ENCODE measurements at regions not wholly inside any gene's neighbourhood (a gene's known extent, or its start where the extent isn't known, plus 50 kb on each side); places are given as distances from the start of the nearest gene placed in this dataset.
"Not testable (repeated sequence)": the region's sequence is repeated elsewhere in the genome, so short reads cannot be mapped to it uniquely, and the experiment has no call there.

DNA sequence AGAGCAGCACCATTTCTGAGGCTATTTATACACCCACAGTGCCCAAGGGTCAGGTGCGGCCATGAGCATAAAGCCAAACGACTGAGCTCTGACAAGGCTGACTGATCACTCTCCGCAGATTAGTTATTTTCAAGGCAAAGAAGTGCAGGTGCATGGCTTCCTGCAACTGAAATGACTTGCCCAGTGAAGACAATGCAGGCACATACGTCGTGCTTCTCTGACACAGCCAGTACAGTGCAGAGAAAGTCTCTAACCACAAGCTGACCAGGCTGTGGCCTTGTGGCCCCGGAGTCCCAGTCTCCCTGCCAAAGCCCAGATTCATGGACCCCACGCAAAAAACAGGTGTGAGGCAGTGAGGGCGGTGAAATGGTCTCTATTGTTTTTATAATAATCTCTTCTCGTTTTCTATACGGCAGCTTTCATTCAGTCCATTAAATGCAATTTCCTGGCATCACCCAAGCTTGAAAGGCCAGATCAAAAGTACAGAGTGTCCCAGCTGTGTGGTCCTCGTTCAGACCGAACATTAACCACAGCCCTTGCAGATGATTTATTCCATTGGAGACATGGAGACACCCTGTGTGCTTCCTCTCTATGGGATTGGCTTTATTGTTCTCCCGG is 447.0 kb upstream of the ID2 start:
- DNase-seq (ENCODE audit: low spot score), result no peak

DNA sequence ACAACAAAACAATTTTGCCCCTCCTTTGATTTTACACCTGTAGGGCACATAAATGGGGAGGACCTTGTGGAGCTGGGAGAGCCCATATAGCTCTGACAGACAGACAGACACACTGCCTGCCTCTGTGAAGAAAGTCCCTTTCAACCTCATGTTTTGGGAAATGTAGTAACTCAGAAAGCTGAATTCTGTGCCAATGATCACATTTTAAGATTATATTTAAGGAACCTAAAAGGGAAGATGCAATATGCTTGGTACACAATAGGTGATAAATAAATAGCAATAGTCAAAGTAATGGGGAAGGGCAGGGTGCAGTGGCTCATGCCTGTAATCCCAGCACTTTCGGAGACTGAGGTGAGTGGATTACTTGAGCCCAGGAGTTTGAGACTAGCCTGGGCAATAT is 446.4 kb upstream of the ID2 start:
- no peak for DNase-seq (ENCODE audit: low spot score)

DNA sequence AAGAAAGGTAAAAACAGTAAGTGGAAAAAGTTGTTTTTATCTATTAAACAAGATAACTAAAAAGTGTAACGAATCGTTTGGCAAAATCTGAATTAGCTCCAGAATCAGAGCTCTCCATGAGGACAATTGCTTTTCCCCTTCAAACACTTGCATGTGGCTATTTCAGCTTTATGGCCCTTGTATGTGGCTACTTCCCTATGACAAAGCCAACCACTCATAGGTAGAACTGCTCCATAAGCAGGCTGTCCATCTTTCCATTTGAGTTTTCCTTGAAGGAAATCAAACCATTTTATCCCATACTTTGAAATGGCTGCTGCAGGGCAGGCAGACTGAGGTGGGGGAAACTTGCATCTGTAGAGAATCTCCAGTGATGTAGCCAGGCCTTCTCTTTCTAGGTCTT is 445.5 kb upstream of the ID2 start:
- no peak for DNase-seq (ENCODE audit: low spot score)

DNA sequence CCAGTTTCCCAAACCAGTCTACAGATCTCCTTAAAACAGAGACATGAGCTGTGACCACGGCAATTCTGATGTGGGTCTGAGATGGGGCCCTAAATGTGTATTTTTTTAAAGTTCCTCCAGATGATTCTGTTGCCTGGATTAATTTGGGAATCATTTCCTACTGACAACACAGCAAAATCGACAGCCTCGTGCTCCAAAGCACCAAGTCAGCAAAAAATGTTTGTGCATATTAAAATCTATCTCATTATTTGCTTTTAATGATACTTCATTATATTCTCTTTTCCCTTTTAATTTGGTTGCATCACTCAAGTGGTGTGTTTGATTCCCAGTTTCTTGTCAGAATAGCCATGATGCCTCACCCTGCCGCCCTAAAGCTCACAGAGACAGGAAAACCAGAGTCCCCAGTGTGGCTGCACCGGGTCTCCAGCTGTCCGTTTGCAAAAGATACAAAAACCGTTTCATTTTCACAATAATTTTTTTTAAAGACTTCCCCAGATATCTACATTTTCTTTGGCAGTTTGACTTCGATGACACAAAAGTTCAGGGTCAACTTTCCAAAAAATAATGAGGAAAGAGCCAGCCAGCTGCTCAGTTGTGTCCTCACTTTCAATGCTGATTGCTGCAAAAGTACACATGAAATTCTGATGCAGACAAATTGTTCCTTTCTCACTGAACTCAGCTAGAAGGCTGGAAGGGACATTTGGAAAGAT is 443.2 kb upstream of the ID2 start:
- no peak for DNase-seq (ENCODE audit: low spot score)

DNA sequence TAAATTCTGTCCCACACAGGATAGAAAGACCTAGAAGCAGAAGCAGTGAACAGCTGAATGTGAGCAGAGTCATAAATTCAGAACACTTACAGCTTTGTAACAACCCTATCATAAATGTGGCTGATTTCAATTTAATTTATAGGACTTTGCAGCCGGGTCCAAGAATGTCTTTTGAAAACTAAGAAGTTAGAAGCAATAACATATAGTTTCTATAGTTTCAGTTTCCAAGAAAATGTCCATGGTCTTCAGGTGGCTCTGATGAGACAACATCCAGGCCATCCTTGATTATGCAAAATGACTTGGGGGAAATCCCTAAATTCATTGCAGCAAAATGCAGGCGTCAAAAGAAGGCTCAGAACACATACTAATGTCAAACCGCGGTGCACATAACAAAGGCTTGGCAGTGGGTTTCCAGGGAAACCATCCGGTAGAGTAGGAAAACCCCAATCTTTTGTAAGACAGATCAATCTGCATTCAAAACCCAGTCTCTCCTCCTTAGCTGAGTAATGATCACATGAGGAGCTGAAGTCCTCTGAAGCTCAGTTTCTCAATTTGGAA is 442.2 kb upstream of the ID2 start:
- DNase-seq (ENCODE audit: low spot score), result no peak

DNA sequence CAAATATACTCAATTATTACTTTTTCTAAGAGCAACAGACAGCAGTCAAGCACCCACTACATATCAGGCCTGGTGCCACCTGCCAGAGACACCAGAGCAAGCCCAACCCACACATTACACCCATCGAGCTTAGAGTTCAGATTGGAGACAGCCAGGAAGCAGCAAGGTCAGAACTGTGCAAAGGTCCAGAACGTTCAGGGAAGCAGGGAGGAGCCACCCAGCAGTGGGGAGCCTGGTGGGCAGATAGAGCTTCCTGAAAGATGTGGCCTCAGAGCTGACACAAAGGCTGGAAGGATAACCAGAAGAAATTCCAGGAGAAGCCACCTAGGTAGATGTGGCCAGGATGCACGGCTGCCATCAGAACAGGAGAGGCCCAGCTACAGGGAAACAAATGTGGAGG is 440.5 kb upstream of the ID2 start:
- no peak for DNase-seq (ENCODE audit: low spot score)

DNA sequence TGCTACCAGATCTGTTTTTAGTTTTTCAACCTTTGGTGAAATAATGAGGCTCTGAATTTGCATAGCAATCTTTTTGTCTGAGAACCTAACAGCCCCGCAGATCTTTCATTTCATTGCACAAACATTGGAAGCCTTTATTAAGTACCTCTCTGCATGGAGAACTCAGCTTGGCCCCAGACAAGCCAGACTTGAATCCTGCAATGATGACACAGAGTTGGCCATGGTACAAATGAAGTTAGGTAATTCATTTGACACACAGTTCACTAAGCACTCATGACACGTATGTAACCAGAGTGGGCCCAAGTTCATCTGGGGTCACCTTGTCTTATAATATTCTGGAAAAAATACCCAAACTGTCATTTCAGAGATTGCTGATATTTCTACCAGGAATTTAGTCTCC is 439.1 kb upstream of the ID2 start:
- DNase-seq (ENCODE audit: low spot score), result no peak

DNA sequence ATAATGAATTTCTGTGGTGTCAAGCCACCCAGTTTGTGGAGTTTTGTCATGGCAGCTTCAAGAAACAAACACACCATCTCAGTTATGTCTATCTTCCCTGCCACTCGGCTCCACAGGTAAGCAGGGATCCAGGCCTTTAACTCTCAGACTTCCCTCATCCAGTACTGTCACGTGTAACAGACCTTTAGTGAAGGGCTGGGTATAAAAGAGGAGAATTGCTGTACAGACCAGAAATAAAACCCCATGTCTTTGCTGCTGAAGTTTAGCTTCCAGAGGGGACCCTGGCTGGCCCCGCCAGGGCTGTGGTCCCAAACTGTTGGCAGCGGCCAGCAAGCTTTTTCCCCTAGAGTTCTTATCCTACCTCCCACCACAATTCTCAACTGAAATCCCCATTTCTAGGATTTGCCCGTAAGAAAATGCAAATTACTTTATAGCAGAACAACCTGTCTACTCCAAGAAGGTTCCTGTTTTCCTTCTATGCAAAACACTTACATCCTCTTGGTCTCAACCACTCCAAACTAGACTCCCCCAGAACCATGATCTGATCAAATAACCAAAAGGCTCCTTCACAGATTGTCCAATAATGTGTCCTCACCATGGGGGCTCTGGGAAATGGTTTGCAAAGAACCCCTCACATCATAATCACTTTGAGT is 438.0 kb upstream of the ID2 start:
- DNase-seq (ENCODE audit: low spot score), result no peak

DNA sequence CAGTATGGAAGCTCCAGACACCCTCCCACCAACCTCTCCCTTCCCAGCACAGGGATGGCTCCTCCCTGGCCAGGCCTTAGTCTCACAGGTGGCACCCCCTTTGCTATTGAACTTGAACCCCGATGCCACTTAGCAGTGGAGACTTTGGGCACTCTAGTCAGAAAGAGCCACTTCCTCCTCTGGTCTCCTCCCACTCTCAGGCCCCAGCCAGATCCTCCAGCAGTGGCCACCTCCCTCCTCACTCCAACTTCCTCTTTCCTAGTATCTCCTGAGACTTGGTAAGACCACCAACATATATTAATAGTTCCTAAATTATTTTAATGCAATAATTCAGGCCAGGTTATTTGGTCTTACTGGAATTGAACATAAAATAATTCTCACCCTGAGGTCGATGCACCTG is 437.2 kb upstream of the ID2 start:
- no peak for DNase-seq (ENCODE audit: low spot score)

DNA sequence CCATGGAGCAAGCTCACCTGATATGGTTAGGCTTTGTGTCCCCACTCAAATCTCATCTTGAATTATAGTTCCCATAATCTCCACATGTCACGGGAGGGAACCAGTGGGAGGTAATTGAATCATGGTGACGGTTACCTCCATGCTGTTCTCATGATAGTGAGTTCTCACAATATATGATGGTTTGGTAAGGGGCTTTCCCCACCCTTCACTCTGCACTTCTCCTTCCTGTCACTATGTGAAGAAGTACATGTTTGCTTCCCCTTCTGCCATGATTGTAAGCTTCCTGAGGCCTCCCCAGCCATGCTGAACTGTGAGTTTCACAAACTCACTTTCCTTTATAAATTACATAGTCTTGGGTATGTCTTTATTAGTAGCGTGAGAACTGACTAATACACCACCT is 435.7 kb upstream of the ID2 start:
- DNase-seq (ENCODE audit: low spot score), result no peak

DNA sequence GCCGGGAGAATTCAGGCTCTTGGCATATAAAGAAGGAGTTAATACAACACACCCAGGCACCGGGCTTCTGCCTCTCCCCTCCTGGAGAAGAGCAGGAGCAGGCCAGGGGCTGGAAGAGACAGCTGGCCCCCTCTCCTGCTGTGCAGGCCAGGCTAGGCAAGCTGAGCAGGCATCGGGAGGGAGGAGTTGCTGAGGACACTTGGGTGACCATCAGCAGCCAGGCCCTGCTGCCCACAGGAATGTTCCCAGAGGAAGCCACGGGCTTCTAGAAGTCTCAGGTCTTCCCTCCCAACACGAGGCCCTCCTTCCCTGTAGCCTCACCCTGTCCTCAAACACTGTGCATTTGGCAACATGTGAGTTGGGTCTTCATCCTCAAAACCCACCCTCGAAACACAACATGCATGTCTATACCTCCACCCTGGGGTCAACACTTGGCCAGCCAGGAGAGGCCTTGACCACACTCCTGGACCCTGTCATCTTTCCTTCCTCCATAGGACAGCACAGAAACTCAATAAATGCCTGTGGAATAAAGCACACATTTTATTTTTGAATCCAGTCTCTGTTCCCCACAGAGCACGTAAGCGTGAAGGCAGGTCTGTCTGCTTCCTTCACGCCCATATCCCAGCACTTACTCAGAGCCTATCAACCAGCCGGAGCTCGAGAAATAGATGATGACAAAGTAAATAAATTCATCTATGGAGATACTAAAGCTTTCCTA is 433.8 kb upstream of the ID2 start:
- no peak for DNase-seq (ENCODE audit: low spot score)

DNA sequence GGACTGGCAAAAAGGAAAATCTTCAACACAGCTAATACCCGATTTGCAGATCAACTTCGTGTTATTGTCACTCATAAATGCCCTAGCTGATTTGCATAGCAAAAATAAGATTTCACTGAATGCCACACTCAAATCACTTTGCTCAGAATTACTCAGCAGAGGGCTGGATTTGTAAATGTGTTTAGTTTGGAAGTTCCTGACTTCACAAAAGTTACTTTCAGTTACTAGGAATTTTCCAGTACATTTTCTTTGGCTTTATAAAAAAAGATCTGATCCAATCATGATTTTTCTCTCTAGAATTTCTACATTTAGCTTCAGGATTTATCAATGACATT is 433.3 kb upstream of the ID2 start:
- DNase-seq (ENCODE audit: low spot score), result no peak

DNA sequence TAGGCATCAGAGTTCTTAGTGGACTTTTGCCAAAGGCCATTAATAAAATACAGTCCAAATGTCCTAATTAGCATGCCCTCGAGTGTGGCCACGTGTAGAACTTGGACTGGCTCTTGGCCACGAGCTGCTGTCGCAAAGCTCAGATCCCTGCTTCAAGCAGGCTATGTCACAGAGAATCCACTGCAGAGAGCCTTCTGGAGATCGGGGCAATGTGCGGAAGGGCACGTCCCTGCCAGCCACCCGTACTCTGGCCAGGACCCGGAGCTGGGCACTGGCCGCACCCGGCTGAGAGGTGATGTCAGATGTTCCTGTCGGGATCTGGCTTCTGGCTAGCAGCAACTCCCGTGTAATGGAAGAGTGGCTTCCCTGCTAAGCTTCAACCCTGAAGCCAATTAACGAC is 432.7 kb upstream of the ID2 start:
- no peak for DNase-seq (ENCODE audit: low spot score)

DNA sequence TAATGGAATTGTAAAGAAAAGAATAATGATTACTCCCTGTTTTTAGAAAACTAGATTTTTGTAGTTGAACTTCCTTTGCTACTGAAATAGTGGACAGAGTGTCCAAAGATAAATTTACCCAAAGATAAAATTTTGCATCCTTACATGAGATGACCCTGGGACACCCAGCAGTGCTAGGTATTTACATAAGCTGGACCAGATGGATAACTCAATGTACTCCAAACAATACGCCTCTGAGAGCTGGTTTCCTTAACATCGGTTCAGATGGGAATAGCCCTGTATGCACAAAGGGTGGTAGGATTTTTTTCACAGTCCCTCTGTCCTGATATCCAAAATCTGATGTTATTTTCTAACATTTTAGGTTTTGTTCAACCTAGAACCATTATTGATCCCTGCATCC is 432.1 kb upstream of the ID2 start:
- no peak for DNase-seq (ENCODE audit: low spot score)

DNA sequence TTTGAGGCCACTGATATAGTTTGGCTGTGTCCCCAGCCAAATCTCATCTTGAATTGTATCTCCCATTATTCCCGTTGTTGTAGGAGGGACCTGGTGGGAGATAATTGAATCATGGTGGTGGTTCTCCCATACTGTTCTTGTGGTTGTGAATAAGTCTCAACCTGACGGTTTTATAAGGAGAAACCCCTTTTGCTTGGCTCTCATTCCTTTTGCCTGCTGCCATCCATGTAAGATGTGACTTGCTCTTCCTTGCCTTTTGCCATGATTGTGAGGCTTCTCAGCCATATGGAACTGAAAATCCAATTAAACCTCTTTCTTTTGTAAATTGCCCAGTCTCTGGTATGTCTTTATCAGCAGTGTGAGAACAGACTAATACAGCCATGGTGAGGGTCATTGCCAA is 431.6 kb upstream of the ID2 start:
- DNase-seq (ENCODE audit: low spot score), result not testable (repeated sequence)

DNA sequence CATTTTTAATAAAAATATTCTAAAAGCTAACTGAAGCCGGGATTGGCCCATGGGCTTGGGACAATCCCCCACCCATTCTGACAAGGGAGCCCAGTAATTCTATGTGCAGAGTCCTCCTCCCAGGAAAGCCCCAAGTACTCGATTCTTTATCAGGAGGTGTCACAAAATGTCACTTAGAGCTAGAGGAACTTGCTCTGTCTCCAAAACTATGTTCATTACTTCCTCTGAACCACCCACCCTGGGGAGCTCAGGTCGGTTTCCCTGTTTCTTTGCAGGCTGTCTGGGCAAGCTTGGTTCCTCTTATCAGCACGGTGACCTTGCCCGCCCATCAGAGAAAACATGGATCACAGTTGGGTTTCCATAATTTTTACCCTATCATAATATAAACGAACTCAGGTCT is 430.6 kb upstream of the ID2 start:
- no peak for DNase-seq (ENCODE audit: low spot score)

DNA sequence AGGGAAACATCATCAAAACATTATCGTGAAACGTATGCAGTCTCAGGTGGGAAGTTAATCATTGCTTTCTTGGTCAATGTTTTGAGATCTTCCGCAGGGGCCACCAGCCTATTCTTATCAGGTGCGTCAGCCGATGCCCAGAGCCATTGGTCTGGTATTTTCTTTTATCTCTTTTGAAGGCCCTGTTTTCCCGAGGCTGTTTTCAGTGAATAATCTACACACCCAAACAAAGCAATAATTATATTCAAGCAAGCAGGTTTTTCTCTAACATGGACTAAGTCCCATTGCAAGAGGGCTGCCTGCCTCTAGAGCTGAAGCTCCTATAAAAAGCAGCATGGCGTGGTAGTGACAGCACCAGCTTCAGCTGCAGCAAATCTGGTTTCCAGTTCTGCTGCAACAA is 430.0 kb upstream of the ID2 start:
- no peak for DNase-seq (ENCODE audit: low spot score)

DNA sequence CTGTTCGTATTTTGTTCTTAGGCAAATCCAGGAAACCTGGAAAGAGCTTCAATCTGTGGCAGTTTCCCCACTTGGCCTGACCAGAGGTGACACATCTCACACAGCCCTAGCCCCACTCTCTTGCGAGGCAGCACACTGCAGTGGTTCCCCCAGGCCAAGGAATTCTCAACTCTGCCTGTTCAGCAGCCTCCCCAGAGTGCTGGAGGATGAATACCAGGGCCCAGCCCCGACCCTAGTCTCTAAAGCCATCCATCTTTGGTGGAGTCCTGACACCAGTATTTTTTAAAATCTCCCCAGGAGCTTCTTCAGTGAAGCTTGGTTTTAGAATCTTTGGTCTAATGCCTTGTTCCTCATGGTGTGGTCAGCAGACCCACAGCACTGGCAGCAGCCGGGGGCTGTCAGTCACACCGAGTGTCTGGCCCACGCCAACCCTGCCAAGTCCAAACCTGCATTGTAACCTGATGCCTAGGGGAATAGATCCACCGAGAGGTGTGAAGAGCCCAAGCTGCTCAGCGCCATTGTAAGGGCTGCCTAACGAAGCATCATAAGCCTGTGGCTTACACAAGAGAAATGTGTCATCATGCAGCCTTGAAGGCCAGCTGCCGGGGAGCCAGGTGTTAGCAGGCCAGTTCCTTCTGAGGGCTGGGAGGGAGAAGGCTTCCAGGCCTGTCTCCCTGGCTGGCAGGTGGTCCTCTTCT is 428.7 kb upstream of the ID2 start:
- DNase-seq (ENCODE audit: low spot score), result no peak

DNA sequence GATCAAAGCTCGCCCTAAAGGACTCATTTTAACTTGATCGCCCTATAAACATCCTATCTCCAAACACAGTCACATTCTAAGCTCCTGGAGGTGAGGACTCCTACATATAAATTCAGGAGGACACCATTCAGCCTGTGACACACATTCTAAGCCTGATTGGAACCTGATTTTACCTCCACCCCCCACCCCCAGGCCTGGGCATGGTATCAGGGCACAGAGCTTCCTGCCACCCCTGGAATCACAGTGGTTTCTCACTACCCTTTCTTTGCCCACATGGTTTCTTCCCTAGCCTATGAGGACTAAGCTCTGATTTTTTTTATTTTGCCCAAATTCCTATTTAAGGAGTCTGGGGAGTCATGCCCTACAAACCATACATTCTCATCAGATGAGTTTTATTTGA is 428.1 kb upstream of the ID2 start:
- no peak for DNase-seq (ENCODE audit: low spot score)

DNA sequence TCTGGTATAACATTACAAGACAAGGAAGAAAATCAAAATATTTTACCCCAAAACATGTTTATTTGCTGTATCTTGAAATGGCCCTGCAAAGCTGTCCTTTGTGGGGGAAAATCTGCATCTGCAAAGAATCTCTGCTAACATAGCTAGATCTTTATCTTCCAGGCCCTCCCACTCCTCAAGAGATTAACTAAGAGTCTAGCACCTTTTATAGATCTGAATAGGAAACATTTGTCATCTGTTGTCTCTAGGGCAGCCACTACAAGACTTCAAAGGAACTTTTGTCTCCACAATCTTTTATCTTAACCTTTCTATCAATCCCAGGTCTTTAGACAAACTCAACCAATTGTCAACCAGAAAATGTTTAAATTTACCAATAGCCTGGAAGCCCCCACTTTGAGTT is 427.6 kb upstream of the ID2 start:
- not testable (repeated sequence) for DNase-seq (ENCODE audit: low spot score)

DNA sequence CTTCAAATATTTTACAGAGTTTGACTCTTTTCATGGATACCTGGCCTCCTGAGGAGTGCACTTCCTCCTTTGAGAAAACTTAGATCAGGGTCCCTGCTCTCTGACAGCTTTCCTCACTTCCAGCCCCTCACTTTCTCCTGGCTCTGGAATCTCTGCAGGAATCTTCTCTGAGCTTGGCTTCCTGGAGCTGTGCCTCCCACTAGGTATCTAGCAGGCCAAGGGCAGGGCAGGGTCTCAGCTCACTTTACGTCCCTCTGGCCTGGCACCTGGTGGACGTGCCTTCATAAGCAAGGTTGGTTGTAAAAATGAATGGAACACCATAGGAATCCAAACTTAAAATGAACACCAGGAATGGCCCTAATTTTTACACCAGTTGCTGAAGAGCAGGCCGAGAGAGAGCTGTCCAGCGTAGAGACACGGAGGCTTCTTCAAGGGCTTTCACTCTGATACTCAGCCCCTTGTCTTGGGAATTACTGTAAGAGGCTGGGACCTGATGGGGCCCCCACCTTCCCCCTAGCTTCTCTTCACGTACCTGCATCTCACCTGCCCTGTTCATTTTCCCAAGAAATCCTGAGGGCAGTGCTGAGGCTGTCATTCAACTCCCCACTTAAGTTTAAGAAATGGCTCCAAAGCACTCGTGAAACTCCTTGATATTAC is 426.9 kb upstream of the ID2 start:
- no peak for DNase-seq (ENCODE audit: low spot score)

DNA sequence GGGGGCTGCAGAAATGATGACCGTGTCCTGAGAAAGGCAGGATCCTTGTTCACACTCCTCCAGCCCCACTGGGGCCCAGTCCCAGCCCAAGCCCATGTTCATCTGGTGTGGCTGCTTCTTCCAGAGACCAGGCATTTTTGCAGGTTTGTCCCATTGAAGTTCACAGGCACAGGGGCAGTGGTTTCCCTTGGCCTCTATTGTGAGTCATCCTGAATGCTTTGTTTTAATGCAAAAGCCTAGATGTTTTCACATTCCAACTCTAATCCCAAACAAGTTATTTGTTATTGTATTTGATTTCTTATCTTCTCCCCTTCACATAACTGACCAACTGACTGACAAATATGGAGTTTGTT is 426.4 kb upstream of the ID2 start:
- no peak for DNase-seq (ENCODE audit: low spot score)

Data from HuH-7.5 (cell line).